Parathyroid adenoma (tissue), 2 donors: ENCODE measurements at regions not wholly inside any gene's neighbourhood (a gene's known extent, or its start where the extent isn't known, plus 50 kb on each side); places are given as distances from the start of the nearest gene placed in this dataset.

Experiments used
- H2AFZ ChIP-seq: fragments of 300-600 bp; sonication (generic); one replicate; pipeline ENCODE4 v1.7.0; 2017; ENCODE audit warnings: antibody characterized with exemption, mild to moderate bottlenecking
- H3K27ac ChIP-seq: fragments of 300-600 bp; sonication (generic); one replicate; pipeline ENCODE4 v1.7.0; 2017
- H3K27me3 ChIP-seq: fragments of 300-600 bp; sonication (generic); one replicate; pipeline ENCODE4 v1.7.0; 2017; ENCODE audit warnings: low read length; ENCODE audit not compliant: control insufficient read depth, insufficient read depth
- H3K36me3 ChIP-seq: fragments of 300-600 bp; sonication (generic); one replicate; pipeline ENCODE4 v1.7.0; 2017; ENCODE audit warnings: low read length; ENCODE audit not compliant: control insufficient read depth, insufficient read depth
- H3K4me1 ChIP-seq: fragments of 300-600 bp; sonication (generic); one replicate; pipeline ENCODE4 v1.7.0; 2017; ENCODE audit warnings: control low read depth
- H3K4me2 ChIP-seq: fragments of 300-600 bp; sonication (generic); one replicate; pipeline ENCODE4 v1.7.0; 2017; ENCODE audit warnings: low read length
- H3K4me3 ChIP-seq: fragments of 300-600 bp; sonication (generic); one replicate; pipeline ENCODE4 v1.7.0; 2017; ENCODE audit warnings: low read depth, low read length
- H3K79me2 ChIP-seq: fragments of 300-600 bp; sonication (generic); one replicate; pipeline ENCODE4 v1.7.0; 2017; ENCODE audit warnings: control low read depth
- H3K9ac ChIP-seq: fragments of 300-600 bp; sonication (generic); one replicate; pipeline ENCODE4 v1.7.0; 2017; ENCODE audit warnings: mild to moderate bottlenecking
- H3K9me3 ChIP-seq: fragments of 300-600 bp; sonication (generic); one replicate; pipeline ENCODE4 v1.7.0; 2017; ENCODE audit warnings: low read length; ENCODE audit not compliant: control insufficient read depth
- CTCF ChIP-seq: fragments of 300-600 bp; sonication (generic); IDR thresholded peaks from one replicate; pipeline ENCODE4 v1.7.0; 2017; ENCODE audit warnings: antibody characterized with exemption, mild to moderate bottlenecking
- donor health status: primary hyperparathyroidism.

- Histone ChIP-seq H3K4me3 (no peak overlapping the region), H3K79me2 (no peaks in the 10 kb centered on the region), H3K9me3 (no peaks in the 10 kb centered on the region), H3K36me3 (no peaks in the 10 kb centered on the region), H3K9ac (no peak overlapping the region), H2AFZ (no peak overlapping the region), H3K27me3 (no peaks in the 10 kb centered on the region), H3K27ac (no peak overlapping the region), H3K4me2 (no peak overlapping the region), H3K4me1 (no peaks in the 10 kb centered on the region)
- TF ChIP-seq CTCF = no peak
Observed at GRCh38 chr1:115211071-115211745, 121.9 kb upstream of the TSPAN2 start.

- H3K9me3 ChIP-seq = no peaks in the 10 kb centered on the region
- H3K27ac ChIP-seq = no peak overlapping the region
- no peak overlapping the region for H3K9ac ChIP-seq
- H3K27me3 ChIP-seq = no peaks in the 10 kb centered on the region
- no peak overlapping the region for H3K4me3 ChIP-seq
- no peaks in the 10 kb centered on the region for H3K79me2 ChIP-seq
- H2AFZ ChIP-seq = no peak overlapping the region
- TF ChIP-seq CTCF = no peak
- H3K36me3 ChIP-seq = no peaks in the 10 kb centered on the region
- H3K4me2 ChIP-seq = no peak overlapping the region
- no peaks in the 10 kb centered on the region for H3K4me1 ChIP-seq
Observed at GRCh38 chr1:115210302-115210711, 121.0 kb upstream of the TSPAN2 start.

- Histone ChIP-seq H3K4me2 (no peak overlapping the region), H3K79me2 (no peaks in the 10 kb centered on the region), H2AFZ (no peak overlapping the region), H3K27ac (no peak overlapping the region), H3K9ac (no peak overlapping the region), H3K36me3 (no peaks in the 10 kb centered on the region), H3K4me1 (no peaks in the 10 kb centered on the region), H3K27me3 (no peaks in the 10 kb centered on the region), H3K4me3 (no peak overlapping the region), H3K9me3 (no peaks in the 10 kb centered on the region)
- TF ChIP-seq CTCF = no peak
Observed at GRCh38 chr1:115204513-115204912, 115.2 kb upstream of the TSPAN2 start.

GRCh38 chr1:115203287-115203686 lies 114.0 kb upstream of the TSPAN2 start:
- no peaks in the 10 kb centered on the region for H3K4me1 ChIP-seq
- no peaks in the 10 kb centered on the region for H3K9me3 ChIP-seq
- H3K4me3 ChIP-seq = no peak overlapping the region
- no peaks in the 10 kb centered on the region for H3K79me2 ChIP-seq
- no peak overlapping the region for H3K4me2 ChIP-seq
- no peak overlapping the region for H2AFZ ChIP-seq
- no peak overlapping the region for H3K9ac ChIP-seq
- no peak for TF ChIP-seq CTCF
- no peaks in the 10 kb centered on the region for H3K36me3 ChIP-seq
- no peaks in the 10 kb centered on the region for H3K27me3 ChIP-seq
- H3K27ac ChIP-seq = no peak overlapping the region

GRCh38 chr1:115201598-115201997 lies 112.3 kb upstream of the TSPAN2 start:
- no peak for TF ChIP-seq CTCF
- H2AFZ ChIP-seq = no peak overlapping the region

More at GRCh38 chr1:115201598-115201997, 112.3 kb upstream of the TSPAN2 start:
- H3K9me3 ChIP-seq = no peaks in the 10 kb centered on the region
- no peak overlapping the region for H3K4me2 ChIP-seq
- H3K79me2 ChIP-seq = no peaks in the 10 kb centered on the region
- no peaks in the 10 kb centered on the region for H3K4me1 ChIP-seq
- H3K9ac ChIP-seq = no peak overlapping the region
- H3K4me3 ChIP-seq = no peak overlapping the region
- no peak overlapping the region for H3K27ac ChIP-seq
- H3K27me3 ChIP-seq = no peaks in the 10 kb centered on the region
- H3K36me3 ChIP-seq = no peaks in the 10 kb centered on the region
